ENCODE measurements at regions not wholly inside any gene's neighbourhood (a gene's known extent, or its start where the extent isn't known, plus 50 kb on each side); places are given as distances from the start of the nearest gene placed in this dataset.

GRCh38 chr12:83709899-83710298, 1023.2 kb downstream of the TMTC2 start:
- TF ChIP-seq ZFP36 (IDR thresholded peaks at IDR 0.05; ENCODE audit: borderline replicate concordance, partially characterized antibody) = no peak
- TF ChIP-seq CTCF (IDR thresholded peaks at IDR 0.05) = no peak

Data from A549 (cell line).